ENCODE measurements at regions not wholly inside any gene's neighbourhood (a gene's known extent, or its start where the extent isn't known, plus 50 kb on each side); places are given as distances from the start of the nearest gene placed in this dataset.

DNA sequence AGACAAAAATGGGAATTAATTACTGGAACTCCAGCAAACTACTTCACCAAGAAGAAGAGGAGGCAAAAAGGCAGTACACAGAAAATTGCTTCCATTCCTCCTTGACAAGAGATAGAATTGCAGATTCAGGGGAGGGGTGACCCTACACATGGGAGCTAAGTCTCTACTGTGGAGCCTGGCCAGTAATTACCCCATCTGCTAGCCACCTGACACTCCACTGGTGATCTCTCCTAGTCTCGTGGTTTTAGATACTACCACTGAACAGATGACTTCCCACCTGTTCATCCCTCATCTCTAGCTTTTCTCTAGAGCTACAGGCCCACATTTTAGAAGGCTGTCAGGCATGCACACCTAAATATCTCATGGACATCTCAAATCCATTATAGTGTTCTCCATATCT lies 224.3 kb upstream of the NR2F2 start:
- Histone ChIP-seq H3K4me1 (ENCODE audit: control insufficient read depth, insufficient read depth, low read length, poor library complexity, severe bottlenecking) (no peaks in the 10 kb centered on the region), H3K4me3 (ENCODE audit: extremely low read depth, insufficient read depth, low read length, poor library complexity, severe bottlenecking) (no peak overlapping the region)
- WGBS, 2 experiments (ENCODE audit: insufficient coverage in 2 of 2): 85 to 92% methylated on average over 1 of the region's 1 CpG

DNA sequence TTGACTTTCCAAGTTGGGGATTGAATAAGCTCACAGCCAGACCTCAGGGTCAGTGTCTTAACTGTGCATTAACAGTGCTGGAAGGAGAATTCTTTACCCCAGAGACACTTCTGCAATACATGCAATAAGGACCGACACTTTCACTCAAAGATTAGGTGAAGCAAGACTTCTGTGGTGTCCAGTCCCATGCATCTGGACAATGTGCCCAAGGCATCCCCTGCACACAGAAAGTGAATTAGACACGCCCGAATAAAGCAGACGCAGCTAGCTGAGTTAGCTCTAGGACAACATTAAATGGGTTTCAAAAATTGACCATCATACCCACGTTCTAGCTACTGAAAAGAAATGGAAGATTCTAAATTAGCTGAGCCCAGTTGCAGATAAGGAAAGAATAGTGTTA lies 223.9 kb upstream of the NR2F2 start:
- H3K36me3 ChIP-seq (ENCODE audit: control insufficient read depth, insufficient read depth, low read length): no peaks in the 10 kb centered on the region
- no peak overlapping the region for H3K27ac ChIP-seq (ENCODE audit: low read depth, low read length, severe bottlenecking)
- H3K4me1 ChIP-seq (ENCODE audit: control insufficient read depth, insufficient read depth, low read length, poor library complexity, severe bottlenecking): no peaks in the 10 kb centered on the region
- H3K9me3 ChIP-seq (ENCODE audit: control insufficient read depth, low read length): no peaks in the 10 kb centered on the region
- no peak overlapping the region for H3K4me3 ChIP-seq (ENCODE audit: extremely low read depth, insufficient read depth, low read length, poor library complexity, severe bottlenecking)
- WGBS, 2 experiments (ENCODE audit: insufficient coverage in 2 of 2): 80 to 93% methylated on average over 3 to 4 of the region's 5 CpGs

More for the DNA sequence above, 224.3 kb upstream of the NR2F2 start:
- H3K27ac ChIP-seq (ENCODE audit: low read depth, low read length, severe bottlenecking): no peak overlapping the region
- H3K36me3 ChIP-seq (ENCODE audit: control insufficient read depth, insufficient read depth, low read length): no peaks in the 10 kb centered on the region
- no peaks in the 10 kb centered on the region for H3K9me3 ChIP-seq (ENCODE audit: control insufficient read depth, low read length)

DNA sequence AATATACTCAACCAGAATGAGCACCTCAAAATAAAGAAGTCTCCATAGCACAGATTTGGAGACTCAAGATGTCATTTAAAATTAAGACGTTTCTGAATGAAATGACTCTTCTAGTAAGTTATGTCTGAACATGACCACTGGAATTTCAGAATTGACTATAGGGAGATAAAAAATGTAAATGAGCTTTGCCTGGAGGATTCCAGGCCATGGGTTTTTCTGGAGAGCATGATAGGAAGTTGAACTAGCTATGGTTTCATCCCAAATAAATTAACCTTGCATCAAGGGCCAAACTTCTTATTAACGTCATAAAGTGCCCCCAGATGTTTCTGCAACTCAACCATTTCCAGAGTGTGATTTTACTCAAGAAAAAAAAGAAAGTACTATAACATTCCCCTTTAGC lies 222.6 kb upstream of the NR2F2 start:
- Histone ChIP-seq H3K9me3 (ENCODE audit: control insufficient read depth, low read length) (no peaks in the 10 kb centered on the region), H3K4me1 (ENCODE audit: control insufficient read depth, insufficient read depth, low read length, poor library complexity, severe bottlenecking) (no peaks in the 10 kb centered on the region), H3K27ac (ENCODE audit: low read depth, low read length, severe bottlenecking) (no peak overlapping the region), H3K36me3 (ENCODE audit: control insufficient read depth, insufficient read depth, low read length) (no peaks in the 10 kb centered on the region), H3K4me3 (ENCODE audit: extremely low read depth, insufficient read depth, low read length, poor library complexity, severe bottlenecking) (no peak overlapping the region)
- WGBS, 2 experiments (ENCODE audit: insufficient coverage in 2 of 2): 83 to 90% methylated on average over 2 of the region's 2 CpGs

DNA sequence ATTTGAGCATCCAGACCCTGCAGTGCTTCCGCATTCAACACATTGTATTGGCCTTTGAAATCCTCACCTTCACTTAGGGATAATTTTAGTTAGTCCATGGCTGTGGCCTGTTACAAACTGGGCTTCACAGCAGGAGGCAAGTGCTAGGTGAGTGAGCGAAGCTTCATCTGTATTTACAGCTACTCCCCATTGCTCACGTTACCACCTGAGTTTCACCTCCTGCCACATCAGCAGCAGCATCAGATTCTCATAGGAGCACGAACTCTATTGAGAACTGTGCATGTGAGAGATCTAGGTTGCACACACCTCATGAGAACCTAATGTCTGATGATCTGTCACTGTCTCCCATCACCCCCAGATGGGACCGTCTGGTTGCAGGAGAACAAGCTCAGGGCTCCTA lies 222.1 kb upstream of the NR2F2 start:
- H3K27ac ChIP-seq (ENCODE audit: low read depth, low read length, severe bottlenecking): no peak overlapping the region
- no peak overlapping the region for H3K4me3 ChIP-seq (ENCODE audit: extremely low read depth, insufficient read depth, low read length, poor library complexity, severe bottlenecking)
- no peaks in the 10 kb centered on the region for H3K4me1 ChIP-seq (ENCODE audit: control insufficient read depth, insufficient read depth, low read length, poor library complexity, severe bottlenecking)
- H3K9me3 ChIP-seq (ENCODE audit: control insufficient read depth, low read length): no peaks in the 10 kb centered on the region
- H3K36me3 ChIP-seq (ENCODE audit: control insufficient read depth, insufficient read depth, low read length): no peaks in the 10 kb centered on the region
- 100% methylated on average over 1 of the region's 5 CpGs for WGBS, 2 experiments (ENCODE audit: insufficient coverage in 2 of 2)

DNA sequence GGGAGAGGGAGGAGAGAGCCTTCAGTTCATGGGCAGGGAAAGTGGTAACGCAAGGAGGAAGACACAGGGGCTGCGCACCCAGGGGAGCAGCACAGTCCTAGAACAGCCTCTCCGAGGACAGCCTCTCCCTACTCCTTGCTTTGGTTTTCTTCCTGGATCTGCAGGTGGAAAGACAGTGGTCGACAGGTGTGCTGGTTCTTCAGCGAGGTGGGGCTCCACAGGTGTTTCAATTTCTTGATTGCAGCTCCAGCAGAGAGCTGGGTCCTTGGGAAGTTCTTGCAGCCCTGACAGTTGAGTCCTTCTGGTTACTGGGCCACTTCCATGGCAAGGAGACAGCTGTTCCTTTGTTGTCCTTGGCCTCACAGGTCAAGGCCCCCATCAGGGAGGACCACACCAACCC lies 220.7 kb upstream of the NR2F2 start:
- 85 to 98% methylated on average over 4 to 5 of the region's 5 CpGs for WGBS, 2 experiments (ENCODE audit: insufficient coverage in 2 of 2)
- H3K4me3 ChIP-seq (ENCODE audit: extremely low read depth, insufficient read depth, low read length, poor library complexity, severe bottlenecking): no peak overlapping the region
- H3K36me3 ChIP-seq (ENCODE audit: control insufficient read depth, insufficient read depth, low read length): no peaks in the 10 kb centered on the region
- no peaks in the 10 kb centered on the region for H3K9me3 ChIP-seq (ENCODE audit: control insufficient read depth, low read length)
- H3K4me1 ChIP-seq (ENCODE audit: control insufficient read depth, insufficient read depth, low read length, poor library complexity, severe bottlenecking): no peaks in the 10 kb centered on the region
- H3K27ac ChIP-seq (ENCODE audit: low read depth, low read length, severe bottlenecking): no peak overlapping the region

DNA sequence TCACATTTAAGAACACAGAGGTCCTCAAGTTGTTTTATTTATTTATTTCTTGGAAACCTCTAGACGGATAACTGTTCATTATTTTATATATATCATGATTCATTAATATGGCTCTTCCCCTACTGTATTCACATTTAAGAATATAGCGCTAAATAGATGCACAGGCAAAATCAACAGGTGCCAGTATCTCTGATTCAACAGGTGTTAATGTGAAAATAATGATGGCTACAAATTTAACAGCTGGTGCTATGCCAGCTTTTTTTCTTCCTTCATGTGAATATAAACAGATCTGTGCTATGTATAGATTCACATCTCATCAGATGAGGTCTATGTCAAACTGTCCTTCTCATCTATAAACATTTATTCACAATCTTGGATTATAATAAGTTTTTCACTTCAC lies 218.5 kb upstream of the NR2F2 start:
- Histone ChIP-seq H3K36me3 (ENCODE audit: control insufficient read depth, insufficient read depth, low read length) (no peaks in the 10 kb centered on the region), H3K9me3 (ENCODE audit: control insufficient read depth, low read length) (no peaks in the 10 kb centered on the region), H3K27ac (ENCODE audit: low read depth, low read length, severe bottlenecking) (no peak overlapping the region), H3K4me3 (ENCODE audit: extremely low read depth, insufficient read depth, low read length, poor library complexity, severe bottlenecking) (no peak overlapping the region), H3K4me1 (ENCODE audit: control insufficient read depth, insufficient read depth, low read length, poor library complexity, severe bottlenecking) (no peaks in the 10 kb centered on the region)
- WGBS, 2 experiments (ENCODE audit: insufficient coverage in 2 of 2): no CpG with 5 or more reads among the region's 2 CpGs

DNA sequence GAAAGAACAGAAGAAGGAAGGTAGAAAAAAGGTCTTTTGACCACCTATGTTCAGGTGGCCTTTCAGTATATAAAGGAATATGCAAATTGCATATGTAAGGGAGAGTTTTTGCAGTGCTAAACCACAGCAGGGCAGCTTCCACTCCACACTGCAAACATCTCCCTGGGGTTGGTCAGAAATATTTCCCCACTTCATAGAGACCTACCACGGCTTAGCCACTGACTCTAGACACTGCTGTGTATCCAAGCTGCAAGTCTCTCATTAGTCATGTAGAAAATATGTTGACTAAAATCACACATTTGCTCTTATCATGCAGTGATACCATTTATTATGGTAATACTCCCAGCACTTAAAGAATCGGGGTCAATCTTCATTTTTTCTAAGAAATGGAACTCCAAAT lies 214.9 kb upstream of the NR2F2 start:
- Histone ChIP-seq H3K36me3 (ENCODE audit: control insufficient read depth, insufficient read depth, low read length) (no peaks in the 10 kb centered on the region), H3K9me3 (ENCODE audit: control insufficient read depth, low read length) (no peaks in the 10 kb centered on the region), H3K27ac (ENCODE audit: low read depth, low read length, severe bottlenecking) (no peak overlapping the region), H3K4me1 (ENCODE audit: control insufficient read depth, insufficient read depth, low read length, poor library complexity, severe bottlenecking) (no peaks in the 10 kb centered on the region), H3K4me3 (ENCODE audit: extremely low read depth, insufficient read depth, low read length, poor library complexity, severe bottlenecking) (no peak overlapping the region)
- WGBS, 2 experiments (ENCODE audit: insufficient coverage in 2 of 2): 83 to 100% methylated on average over 1 of the region's 2 CpGs

DNA sequence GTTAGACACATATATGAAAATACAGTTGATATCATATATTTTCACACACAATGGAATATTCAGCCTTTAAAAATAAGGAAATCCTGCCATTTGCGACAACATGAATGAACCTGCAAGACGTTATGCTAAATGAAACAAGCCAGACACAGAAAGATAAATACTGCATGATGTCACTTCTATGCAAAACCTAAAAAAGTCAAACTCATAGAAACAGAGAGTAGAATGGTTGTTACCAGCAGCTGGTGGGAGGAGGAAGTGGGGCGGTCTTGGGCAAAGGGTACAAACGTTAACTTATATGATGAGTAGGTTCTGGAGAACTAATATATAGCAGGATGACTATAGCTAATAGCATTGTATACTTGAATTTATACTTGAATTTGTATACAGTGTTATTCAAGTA lies 213.2 kb upstream of the NR2F2 start:
- 42% methylated on average over 2 of the region's 4 CpGs; no CpG with 5 or more reads in 1 of the 2 experiments for WGBS, 2 experiments (ENCODE audit: insufficient coverage in 2 of 2)
- H3K4me1 ChIP-seq (ENCODE audit: control insufficient read depth, insufficient read depth, low read length, poor library complexity, severe bottlenecking): no peaks in the 10 kb centered on the region
- no peak overlapping the region for H3K4me3 ChIP-seq (ENCODE audit: extremely low read depth, insufficient read depth, low read length, poor library complexity, severe bottlenecking)
- H3K9me3 ChIP-seq (ENCODE audit: control insufficient read depth, low read length): no peaks in the 10 kb centered on the region
- H3K36me3 ChIP-seq (ENCODE audit: control insufficient read depth, insufficient read depth, low read length): no peaks in the 10 kb centered on the region
- no peak overlapping the region for H3K27ac ChIP-seq (ENCODE audit: low read depth, low read length, severe bottlenecking)

DNA sequence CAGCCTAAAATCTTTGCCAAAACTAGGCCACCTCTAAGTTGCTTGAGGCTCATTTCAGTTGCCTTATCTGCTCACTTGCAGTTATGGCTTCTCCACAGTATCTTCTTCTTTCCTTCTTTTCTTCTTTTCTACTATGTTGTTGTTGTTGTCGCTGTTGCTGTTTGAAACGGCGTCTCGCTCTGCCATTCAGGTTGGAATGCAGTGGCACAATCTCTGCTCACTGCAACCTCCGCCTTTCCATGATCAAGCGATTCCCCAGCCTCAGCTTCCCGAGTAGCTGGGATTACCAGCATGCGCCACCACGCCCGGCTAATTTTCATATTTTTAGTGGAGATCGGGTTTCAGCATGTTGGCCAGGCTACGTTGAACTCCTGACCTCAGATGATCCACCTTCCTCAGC lies 210.8 kb upstream of the NR2F2 start:
- Histone ChIP-seq H3K27ac (ENCODE audit: low read depth, low read length, severe bottlenecking) (no peak overlapping the region), H3K36me3 (ENCODE audit: control insufficient read depth, insufficient read depth, low read length) (no peaks in the 10 kb centered on the region), H3K4me3 (ENCODE audit: extremely low read depth, insufficient read depth, low read length, poor library complexity, severe bottlenecking) (no peak overlapping the region), H3K4me1 (ENCODE audit: control insufficient read depth, insufficient read depth, low read length, poor library complexity, severe bottlenecking) (no peaks in the 10 kb centered on the region), H3K9me3 (ENCODE audit: control insufficient read depth, low read length) (no peaks in the 10 kb centered on the region)
- WGBS, 2 experiments (ENCODE audit: insufficient coverage in 2 of 2): 83 to 89% methylated on average over 11 to 12 of the region's 12 CpGs

DNA sequence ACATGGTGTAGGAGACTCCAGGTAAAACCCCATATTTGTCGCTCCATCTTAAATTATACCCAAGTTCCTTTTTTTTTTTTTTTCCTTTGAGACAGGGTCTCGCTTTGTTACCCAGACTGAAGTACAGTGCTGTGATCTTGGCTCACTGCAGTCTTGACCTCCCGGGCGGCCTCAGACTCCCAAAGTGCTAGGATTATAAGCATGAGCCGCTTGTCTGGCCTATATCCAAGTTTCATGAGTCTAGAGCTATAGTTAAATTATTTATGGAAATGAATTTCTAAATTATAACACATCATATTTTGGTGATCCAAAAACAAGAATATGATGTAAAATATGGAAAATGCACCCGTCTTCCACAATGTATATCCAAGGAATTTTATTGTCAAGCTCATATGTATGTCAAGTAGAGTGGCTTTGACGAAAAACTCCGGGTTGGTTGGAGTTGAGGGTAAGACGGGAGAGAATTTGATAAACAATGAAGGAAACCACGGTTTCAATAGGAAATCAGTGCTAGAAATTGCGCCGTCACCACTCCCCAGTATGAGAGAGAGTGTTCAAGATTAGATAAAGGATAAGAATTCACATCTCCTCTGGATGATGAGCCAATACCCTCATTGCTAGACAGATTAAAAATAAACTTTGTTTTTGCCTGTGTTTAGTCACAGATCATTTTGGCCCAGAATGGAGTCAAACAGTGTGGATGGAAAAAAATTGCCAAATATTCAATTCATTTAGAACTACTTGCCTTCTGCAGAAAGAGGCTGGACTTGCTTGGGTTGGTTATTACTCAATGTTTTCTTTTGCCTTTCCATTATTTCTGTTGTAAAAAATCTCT lies 209.2 kb upstream of the NR2F2 start:
- Histone ChIP-seq H3K36me3 (ENCODE audit: control insufficient read depth, insufficient read depth, low read length) (no peaks in the 10 kb centered on the region), H3K4me1 (ENCODE audit: control insufficient read depth, insufficient read depth, low read length, poor library complexity, severe bottlenecking) (no peaks in the 10 kb centered on the region), H3K9me3 (ENCODE audit: control insufficient read depth, low read length) (no peaks in the 10 kb centered on the region), H3K4me3 (ENCODE audit: extremely low read depth, insufficient read depth, low read length, poor library complexity, severe bottlenecking) (no peak overlapping the region), H3K27ac (ENCODE audit: low read depth, low read length, severe bottlenecking) (no peak overlapping the region)
- WGBS, 2 experiments (ENCODE audit: insufficient coverage in 2 of 2): 89 to 95% methylated on average over 7 to 9 of the region's 12 CpGs
